ENCODE measurements at regions not wholly inside any gene's neighbourhood (a gene's known extent, or its start where the extent isn't known, plus 50 kb on each side); places are given as distances from the start of the nearest gene placed in this dataset.
"Not testable (repeated sequence)": the region's sequence is repeated elsewhere in the genome, so short reads cannot be mapped to it uniquely, and the experiment has no call there.

DNA sequence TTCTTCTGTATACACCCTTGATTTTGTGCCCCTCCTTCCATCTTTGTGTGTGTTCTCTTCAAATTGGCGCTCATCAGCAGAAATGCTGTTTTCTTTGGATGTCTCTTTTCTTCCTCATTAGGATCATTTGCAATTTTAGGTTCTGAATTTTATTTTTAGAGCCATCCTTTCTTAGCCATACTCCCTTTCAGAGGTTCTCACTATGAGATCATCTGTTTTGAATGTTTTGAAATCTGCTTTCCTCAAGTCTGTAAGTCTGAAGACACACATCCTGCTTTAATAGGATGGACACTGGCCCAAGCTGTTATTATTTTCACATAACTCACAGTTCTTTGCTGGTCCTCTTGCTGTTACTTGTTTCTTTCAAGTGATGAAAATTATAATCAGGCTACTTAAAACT, 124.8 kb downstream of the BDH1 start:
- DNase-seq (ENCODE audit: low read depth) = no peak

DNA sequence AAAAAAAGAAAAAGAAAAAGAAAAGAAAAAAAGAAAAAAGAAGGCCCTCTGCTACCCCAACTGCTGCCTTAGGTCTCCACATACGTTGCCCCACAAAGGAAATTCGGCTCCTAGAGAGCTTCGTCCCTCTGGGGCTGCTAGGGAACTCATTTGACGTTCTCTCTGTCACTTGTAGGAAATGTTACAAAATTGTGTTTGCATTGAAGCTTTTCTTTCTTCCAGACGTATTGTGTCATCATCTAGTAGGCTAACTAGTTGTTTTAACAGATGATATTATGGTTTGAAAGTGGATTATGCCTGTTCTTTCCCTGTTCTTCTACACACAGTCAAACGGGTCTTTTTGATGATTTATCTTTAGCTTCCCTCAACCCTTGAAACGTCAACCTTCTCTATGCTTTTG, 125.3 kb downstream of the BDH1 start:
- no peak for DNase-seq (ENCODE audit: low read depth)

DNA sequence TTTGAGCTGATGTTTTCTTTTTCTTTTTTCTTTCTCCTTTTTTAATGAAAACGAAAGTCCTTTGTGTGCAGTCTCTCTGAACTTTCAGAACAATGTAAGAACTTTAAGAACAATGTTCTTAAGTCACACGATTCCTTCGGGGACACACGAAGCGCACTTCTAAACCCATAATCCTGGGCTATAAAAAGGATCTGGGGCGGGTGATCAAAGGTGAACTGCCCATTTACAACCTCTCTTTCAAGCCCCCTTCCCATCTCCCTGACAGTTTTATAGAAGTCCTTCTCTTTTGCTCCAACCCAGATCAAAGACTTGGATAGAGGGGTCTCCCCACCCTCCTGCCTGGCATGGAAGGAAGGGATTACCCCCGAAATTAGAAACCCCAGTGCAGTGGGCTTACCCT, 126.8 kb downstream of the BDH1 start:
- DNase-seq (ENCODE audit: low read depth) = no peak

DNA sequence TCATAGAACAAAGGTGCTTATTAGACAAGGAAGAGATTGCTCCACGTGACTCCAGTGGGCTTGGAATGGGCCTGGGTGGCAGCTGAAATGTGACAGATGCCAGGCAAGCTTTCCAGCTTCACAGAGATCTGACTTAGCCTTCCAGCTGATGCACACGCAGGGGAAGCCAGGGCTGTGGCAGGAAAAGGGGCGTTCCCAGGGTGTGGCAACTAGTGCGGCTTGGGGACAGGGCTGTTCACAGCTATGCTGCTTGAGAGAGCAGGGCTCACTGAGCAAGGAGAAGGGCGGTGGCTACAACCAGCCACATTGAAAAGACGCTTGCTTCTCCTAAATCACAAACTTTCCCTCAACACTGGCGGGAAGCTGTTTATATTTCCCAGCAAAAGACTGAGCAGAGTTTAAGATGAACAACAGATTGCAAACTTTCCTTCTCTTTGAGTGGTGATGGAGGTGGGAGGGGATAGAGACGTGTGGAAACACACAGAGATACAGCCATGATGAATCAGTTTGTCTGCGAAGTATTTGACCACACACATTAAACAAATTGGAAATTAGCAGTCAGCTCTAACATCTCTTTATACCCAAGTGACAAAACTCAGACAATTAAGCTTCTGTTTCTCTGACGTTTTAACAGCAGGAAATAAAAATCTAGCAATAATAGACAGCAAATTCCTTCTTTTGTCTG, 127.5 kb downstream of the BDH1 start:
- peak; percentile 27 for DNase-seq (ENCODE audit: low read depth)

DNA sequence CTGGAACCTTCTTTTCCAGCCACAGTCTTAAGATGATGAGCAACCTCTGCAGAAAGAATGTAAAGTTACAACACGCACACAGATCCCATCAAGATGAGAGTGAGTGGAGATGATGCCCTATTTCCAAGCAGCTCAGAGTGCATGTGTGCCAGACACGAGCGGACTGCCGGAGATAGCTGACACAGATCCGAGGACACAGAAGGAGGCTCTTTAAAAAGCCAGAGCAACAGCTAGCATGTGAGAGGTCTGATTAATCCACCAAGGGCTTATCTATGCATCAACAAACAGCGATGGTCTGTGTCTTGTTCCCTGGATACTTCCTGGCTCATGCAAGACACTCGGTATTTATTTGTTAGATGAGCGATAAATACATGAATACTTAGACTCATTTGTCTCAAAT, 128.6 kb upstream of the DLG1 start:
- no peak for DNase-seq (ENCODE audit: low read depth)

DNA sequence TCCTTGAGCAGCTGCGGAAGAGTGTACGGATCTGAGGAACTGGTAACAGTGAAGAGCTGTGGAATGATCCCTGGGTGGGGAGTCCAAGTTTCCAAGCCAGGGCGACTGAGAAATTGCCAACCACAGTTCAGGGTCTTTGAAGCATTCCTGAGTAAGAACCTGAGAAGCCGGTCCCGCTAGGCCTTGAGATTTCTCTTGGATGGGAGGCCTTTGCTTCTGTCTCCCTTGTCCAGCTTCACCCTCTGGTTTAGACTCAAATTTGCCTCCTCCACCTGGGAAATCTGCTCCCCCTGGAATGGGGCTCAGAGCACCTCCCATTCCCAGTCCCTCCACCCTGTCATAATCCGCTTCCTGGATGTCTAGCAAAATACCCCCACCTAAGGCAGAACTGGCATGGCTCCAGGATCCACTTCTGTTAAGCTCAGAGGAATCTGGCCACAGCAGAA, 127.7 kb upstream of the DLG1 start:
- DNase-seq (ENCODE audit: low read depth) = no peak

DNA sequence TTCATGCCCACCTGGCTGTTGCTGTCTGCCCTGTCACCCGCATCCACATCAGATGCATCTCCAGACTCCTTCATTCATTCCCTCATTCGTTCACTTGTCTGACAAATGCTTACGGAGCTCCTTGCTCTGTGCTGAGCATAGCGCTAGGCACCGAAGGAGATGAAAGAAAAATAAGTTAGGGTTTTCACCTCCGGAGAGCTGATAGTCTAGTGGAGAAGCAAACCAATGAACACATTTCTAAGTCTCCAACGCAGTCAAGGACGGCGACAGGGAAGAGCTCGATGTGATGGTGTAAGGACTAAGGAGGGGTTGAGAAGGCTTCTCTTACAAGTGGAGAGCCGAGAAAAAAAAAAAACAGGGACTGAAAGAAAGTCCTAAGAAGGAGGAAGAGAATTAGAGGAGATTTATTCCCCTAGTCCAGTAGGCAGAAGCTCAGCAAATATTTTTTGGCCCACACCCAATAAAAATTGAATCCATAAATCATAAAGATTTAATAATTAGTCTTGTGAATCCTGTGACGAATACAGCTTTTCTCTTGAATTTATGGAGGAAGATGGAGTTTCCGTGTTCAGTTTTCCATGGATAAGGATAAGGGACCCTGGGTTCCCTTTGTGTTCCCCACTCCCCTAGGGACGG, 127.2 kb upstream of the DLG1 start:
- DNase-seq (ENCODE audit: low read depth) = no peak

DNA sequence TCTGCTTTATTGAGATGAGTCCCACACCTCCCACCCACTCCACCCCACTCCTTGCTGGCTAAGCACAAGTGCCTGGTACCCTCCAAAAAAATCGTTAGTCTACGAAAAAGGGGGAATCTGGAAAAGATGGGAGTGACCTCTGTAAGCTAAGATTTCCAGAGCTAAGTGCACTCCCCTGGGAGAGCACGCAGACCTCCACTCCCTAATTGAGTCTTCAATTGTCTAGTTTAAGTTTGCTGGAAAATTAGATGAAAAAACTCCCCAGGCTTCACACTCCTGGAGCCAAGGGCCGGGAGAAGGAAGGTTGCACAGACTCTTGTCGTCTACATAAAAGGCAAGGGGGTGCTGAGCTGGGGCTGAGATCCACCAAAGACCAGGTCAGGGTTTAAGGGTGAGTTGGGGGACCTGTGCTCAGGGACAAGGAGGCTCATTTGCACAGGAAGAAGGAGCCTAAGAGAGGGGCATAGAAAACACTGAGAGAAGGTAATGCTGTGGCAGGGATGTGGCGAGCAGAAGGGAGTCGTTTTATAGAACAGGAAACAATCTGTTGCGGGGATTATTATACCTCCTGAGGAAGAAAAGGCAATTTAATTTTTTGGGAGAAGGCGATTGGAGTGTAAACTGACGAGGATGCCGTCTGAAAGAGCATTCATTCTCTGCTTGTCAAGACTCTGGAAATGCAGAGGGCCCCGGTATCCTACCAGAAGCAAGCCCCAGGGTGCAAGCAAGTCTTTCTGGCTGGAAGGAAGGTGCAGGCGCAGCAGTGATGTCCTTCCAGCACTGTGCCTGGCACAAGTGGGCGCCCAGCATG, 126.5 kb upstream of the DLG1 start:
- DNase-seq (ENCODE audit: low read depth) = no peak

DNA sequence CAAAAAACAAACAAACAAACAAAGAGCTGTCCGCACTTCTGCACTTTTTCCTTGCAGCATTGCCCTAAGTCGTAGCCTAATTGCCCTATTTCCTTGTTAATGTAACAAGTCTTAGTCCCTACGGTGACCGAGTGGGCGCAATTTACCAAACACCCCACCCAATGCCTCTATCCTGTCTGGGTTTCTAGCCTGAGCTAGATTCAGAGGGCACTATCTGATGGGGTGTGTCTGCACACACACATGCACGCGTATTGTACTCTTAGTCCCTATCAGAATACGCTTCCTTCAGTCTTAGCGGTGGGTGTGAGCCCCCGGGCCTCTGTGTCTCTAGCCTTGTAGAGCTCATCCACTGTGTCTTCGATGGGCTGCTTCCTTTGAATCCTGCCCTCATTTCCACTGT, 125.9 kb upstream of the DLG1 start:
- DNase-seq (ENCODE audit: low read depth) = no peak

DNA sequence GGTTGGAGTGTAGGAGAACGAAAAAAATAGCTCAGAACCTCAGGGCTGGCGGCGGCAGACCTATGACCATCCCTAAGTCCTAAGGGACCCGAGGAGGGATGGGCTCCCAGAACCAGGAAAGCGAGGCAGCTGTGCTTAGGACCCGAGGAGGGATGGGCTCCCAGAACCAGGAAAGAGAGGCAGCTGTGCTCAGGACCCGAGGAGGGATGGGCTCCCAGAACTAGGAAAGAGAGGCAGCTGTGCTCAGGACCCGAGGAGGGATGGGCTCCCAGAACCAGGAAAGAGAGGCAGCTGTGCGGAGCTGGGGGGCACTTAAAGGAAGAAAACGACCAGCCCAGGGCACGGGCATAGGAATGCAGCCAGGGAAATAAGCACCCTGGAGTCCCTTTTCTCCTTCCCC, 125.0 kb upstream of the DLG1 start:
- no peak for DNase-seq (ENCODE audit: low read depth)

DNA sequence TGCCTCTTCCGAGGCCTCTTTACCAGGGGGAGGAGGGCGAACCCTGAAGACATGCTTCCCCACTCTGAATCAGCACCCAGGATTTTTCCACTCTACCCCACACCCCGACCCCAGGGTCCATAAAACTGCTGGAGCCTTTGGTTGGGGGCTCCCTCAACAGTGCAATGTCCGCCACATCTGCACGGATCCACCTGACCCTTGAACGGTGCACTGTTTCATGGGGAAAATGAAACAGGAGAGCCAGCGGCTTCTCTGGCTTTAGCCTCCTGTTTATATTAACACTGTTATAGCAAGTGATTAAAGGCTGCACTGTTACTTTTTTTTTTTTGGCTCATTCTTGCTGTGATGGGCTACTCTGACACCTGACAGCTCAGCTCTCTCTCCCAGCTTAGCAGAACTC, 124.1 kb upstream of the DLG1 start:
- no peak for DNase-seq (ENCODE audit: low read depth)

DNA sequence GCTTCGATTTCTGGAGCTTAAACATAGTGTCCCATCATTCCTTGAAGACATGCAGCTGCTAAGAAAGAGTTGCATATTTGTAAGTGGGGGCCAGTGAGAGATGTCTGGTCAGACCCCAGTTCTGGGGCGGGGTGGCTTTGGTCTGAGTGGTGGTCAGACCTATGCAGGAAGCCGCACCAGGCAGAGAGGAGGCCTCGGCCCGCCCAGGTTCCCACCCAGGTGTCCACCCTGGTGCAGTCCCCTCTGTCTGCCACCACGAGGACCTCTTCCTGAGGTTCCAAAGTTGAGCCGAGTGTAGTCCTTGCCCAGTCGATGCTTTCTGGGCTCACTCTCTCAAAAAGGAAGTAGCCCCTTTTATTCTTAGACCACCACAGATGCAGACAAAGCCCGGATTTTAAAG, 122.6 kb upstream of the DLG1 start:
- no peak for DNase-seq (ENCODE audit: low read depth)

DNA sequence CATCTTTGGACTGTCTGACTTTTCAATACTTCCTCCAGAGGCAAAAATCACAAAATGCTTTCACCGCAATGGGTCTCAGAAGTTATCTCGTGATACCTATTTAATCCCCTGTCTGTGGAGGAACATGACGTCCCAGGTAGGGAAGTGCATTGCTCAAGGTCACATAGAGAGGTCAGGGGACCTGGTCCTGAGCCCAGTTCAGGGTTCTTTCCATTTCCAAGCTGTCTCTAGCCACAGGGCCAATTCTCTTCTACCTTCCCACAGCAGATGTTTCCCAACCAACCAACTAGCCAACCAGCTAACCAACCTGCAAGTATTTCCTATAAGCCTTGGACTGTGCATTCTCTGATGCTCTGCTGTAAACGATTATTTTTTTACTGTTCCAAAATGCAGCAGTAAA, 122.2 kb upstream of the DLG1 start:
- DNase-seq (ENCODE audit: low read depth) = no peak

DNA sequence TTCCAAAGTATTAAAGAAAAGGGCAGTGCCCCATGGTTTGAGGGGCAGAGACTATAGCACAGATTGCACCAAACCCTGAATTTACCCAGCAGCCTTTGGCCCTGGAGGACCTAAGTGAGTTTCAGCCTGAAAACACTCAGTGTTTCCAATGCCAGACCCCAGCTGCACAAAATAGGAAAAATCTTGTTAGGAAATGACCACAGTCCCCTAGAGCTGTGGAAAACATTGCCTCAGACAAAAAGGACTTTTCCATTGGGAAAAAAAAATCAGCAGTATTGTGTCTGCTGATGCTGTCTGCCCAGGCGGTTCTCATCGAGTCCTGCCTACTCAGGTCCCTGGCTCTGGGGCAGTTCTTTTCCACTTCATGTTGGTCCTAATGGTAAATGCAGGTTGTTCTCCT, 121.7 kb upstream of the DLG1 start:
- no peak for DNase-seq (ENCODE audit: low read depth)

DNA sequence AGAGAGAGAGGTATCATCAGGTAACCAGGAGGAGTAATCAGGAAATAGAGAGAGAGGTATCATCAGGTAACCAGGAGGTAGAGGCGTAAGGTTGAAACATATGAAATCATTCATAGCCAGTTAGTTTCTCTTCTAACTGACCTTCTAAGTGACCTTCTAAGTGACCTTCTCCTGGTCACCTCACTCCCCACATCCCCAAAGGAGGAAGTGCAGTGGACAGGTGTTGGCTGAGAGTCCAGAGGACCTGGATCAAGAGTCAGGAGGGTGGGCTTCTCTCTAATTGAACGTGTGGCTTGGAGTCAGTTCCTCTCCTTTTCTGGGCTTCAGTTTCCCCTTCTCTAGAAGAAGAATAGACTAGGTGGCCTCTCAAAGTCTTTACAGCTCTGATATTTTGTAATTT, 121.3 kb upstream of the DLG1 start:
- no peak for DNase-seq (ENCODE audit: low read depth)

DNA sequence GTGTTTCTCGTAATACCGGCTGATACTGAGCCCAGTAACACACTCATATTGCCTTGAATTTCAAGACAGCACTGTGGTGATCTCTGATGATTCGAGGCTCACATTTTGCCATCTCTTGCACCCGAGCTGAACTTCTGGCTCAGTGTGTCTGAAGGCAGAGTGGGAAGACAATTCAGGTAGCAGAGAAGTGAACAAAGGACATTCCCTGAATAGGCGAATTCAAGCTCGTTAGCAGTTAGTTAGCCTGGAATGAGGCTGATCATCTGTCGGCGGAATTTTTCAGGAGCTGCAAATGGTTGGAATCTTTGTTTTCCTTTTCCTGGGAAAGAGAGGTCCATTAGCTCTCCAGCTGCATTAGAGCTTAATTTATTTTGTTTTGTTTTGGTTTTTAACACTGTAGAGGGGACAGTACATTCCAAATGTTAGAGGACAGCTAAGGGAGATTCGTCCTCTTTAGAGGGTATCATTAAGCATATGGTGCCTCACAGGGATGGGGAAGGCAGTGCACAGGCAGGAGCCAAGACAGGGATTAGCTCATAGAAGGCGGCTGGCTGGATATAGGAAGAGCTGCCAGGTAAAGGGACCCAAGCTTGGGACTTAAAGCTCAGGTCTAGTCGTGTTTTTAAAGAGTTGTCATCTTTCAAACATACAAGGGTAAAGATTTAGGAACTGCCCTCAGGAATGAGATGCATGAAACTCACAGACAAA, 119.7 kb upstream of the DLG1 start:
- DNase-seq (ENCODE audit: low read depth) = no peak

DNA sequence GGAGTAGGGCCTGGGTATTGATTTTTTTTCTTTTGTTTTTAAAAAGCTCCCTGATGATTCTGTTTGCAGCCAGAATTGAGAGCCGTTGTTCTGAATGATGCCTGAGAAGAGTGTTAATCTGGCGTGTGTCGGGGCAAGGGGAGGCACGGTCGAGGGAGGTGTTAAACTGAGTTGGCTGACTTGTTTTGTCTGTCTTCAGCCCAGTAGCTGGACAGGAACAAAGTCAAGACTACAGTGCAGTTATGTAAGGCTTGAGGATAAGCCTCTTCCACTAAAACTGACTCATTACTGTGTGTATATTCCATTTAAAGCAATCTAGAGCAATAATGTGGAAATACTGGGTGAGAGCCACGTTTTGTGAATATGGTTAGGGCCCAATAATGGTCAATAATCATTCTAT, 119.0 kb upstream of the DLG1 start:
- DNase-seq (ENCODE audit: low read depth) = no peak

DNA sequence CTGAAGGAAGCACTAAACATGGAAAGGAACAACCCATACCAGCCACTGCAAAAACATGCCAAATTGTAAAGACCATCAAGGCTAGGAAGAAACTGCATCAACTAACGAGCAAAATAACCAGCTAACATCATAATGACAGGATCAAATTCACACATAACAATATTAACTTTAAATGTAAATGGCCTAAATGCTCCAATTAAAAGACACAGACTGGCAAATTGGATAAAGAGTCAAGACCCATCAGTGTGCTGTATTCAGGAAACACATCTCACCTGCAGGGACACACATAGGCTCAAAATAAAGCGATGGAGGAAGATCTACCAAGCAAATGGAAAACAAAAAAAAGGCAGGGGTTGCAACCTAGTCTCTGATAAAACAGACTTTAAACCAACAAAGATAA, 113.5 kb upstream of the DLG1 start:
- not testable (repeated sequence) for DNase-seq (ENCODE audit: low read depth)

DNA sequence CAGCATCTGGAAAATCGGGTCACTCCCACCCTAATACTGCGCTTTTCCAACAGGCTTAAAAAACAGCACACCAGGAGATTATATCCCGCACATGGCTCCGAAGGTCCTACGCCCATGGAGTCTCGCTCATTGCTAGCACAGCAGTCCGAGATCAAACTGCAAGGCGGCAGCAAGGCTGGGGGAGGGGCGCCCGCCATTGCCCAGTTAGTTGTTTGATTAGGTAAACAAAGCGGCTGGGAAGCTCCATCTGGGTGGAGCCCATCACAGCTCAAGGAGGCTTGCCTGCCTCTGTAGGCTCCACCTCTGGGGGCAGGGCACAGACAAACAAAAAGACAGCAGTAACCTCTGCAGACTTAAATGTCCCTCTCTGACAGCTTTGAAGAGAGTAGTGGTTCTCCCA, 111.8 kb upstream of the DLG1 start:
- DNase-seq (ENCODE audit: low read depth) = not testable (repeated sequence)

DNA sequence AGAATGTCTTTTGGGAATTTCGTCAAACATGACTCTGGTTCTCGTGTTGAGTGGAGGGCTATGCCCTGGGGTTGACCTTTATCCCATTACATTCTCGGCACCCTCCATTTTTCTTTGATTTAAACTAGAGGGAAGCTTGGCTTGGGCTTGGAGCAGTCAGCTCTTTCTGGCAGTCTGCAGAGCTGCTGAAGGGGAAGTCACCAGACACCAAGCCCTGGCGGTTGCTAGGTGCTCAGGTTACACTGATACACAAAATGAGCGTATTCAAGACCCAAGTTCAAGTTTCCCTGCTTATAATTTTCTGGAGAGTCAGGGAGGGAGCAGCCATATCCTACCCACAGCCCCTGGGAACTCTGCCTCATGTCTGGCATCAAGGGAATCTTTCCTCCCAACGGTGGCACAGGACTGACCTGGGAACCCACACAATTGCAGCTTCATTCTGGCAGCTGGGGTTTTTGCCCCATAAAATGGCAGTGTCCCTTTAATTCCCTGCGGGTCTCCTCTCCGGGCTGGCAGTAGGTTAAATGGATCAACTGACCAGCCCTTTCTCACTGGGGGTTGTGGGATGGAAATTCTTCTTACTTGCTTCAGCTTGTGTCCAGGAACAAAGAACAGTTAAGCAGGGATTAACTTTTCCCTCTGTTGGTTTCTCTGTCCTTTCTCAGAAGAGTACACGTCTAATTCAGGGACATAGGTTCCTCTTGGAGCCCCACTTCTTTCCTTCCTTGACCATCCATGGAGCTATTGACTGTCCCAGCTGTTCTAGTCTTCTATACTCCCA, 110.0 kb upstream of the DLG1 start:
- no peak for DNase-seq (ENCODE audit: low read depth)

DNA sequence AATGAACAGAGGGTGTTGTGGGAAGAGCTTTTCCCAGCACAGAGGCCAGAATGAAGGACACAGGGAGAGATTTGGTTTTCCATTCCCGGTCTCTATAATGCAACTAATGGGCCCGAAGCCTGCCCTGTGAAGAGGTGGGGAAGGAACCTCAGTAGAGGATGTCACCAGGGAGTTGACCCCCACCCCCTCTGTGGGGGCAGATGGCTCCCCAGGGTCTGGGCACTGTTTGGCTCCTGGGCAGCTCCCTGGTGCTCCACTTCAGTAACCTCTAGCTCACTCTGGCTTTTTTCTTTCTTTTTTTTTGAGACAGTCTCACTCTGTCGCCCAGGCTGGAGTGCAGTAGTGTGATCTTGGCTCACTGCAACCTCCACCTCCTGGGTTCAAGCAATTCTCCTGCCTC, 109.1 kb upstream of the DLG1 start:
- no peak for DNase-seq (ENCODE audit: low read depth)

DNA sequence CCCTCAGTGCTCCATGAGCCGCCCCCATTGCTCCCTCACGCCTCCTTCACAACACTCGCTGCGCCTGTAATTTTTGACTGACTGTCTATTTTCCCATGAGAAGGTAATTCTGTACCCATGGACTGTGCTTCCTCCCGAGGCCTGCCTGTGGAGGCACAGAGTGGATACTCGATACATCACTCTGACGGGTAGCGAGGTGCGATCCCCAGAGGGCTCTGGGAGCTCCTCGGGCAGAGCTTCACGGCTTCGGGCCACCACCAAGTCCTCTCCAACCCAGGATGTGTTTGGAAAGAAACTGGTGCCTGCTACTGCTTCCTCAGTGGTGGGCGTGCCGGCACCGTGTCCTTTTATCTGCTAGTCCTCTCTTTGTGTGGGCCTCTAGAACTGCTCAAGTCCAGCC, 108.6 kb upstream of the DLG1 start:
- no peak for DNase-seq (ENCODE audit: low read depth)
